ENCODE measurements at regions not wholly inside any gene's neighbourhood (a gene's known extent, or its start where the extent isn't known, plus 50 kb on each side); places are given as distances from the start of the nearest gene placed in this dataset.

GRCh38 chr1:5312862-5313261 lies 658.5 kb downstream of the AJAP1 start:
- Histone ChIP-seq H2AFZ (no peak overlapping the region), H3K27me3 (ENCODE audit: insufficient read depth) (no peaks in the 10 kb centered on the region), H3K4me2 (no peak overlapping the region), H4K20me1 (replicated peaks; ENCODE audit: insufficient read depth) (no peaks in the 10 kb centered on the region), H3K9me2 (ENCODE audit: insufficient read depth) (no peaks in the 10 kb centered on the region), H3K4me1 (ENCODE audit: insufficient read depth) (no peaks in the 10 kb centered on the region), H3K4me3 (no peak overlapping the region), H3K36me3 (ENCODE audit: insufficient read depth) (no peaks in the 10 kb centered on the region; the same call in 1 of the 2 replicates), H3F3A (replicated peaks; ENCODE audit: low read depth) (no peaks in the 10 kb centered on the region), H3K27ac (ENCODE audit: low read depth) (no peak overlapping the region), H3K79me2 (replicated peaks; ENCODE audit: insufficient read depth) (no peaks in the 10 kb centered on the region)
- H3K9me3 Mint-ChIP-seq: no peaks in the 10 kb centered on the region
- H3K4me3 Mint-ChIP-seq: no peak overlapping the region
- H3K27me3 Mint-ChIP-seq (ENCODE audit: insufficient read depth, low read depth, poor library complexity): peaks cover 6% of the 10 kb centered on the region
- ATAC-seq (no peak), DNase-seq (ENCODE audit: low spot score) (no peak)
- H3K27ac Mint-ChIP-seq: no peak overlapping the region
- no peaks in the 10 kb centered on the region for H3K36me3 Mint-ChIP-seq (ENCODE audit: low read depth)
- H3K4me1 Mint-ChIP-seq: peaks cover 2% of the 10 kb centered on the region; the same call in 1 of the 3 replicates
- TF ChIP-seq STAT1 (IDR thresholded peaks at IDR 0.05; ENCODE audit: unreplicated experiment) (no peak), ZNF331 (CRISPR knock-in tag; IDR thresholded peaks at IDR 0.05; ENCODE audit: low read depth) (no peak), EZH2phosphoT487 (IDR thresholded peaks at IDR 0.05; ENCODE audit: unreplicated experiment) (no peak), POLR2AphosphoS5 (IDR thresholded peaks at IDR 0.05; ENCODE audit: low read depth) (no peak), CREB1 (CRISPR knock-in tag; IDR thresholded peaks at IDR 0.05; ENCODE audit: low read depth) (no peak), EZH2 (IDR thresholded peaks at IDR 0.05; ENCODE audit: low read depth, unreplicated experiment) (no peak), JUNB (IDR thresholded peaks at IDR 0.05; ENCODE audit: unreplicated experiment) (no peak), ZNF114 (CRISPR knock-in tag; IDR thresholded peaks at IDR 0.05) (no peak)
- TF ChIP-seq, protein P1, sequence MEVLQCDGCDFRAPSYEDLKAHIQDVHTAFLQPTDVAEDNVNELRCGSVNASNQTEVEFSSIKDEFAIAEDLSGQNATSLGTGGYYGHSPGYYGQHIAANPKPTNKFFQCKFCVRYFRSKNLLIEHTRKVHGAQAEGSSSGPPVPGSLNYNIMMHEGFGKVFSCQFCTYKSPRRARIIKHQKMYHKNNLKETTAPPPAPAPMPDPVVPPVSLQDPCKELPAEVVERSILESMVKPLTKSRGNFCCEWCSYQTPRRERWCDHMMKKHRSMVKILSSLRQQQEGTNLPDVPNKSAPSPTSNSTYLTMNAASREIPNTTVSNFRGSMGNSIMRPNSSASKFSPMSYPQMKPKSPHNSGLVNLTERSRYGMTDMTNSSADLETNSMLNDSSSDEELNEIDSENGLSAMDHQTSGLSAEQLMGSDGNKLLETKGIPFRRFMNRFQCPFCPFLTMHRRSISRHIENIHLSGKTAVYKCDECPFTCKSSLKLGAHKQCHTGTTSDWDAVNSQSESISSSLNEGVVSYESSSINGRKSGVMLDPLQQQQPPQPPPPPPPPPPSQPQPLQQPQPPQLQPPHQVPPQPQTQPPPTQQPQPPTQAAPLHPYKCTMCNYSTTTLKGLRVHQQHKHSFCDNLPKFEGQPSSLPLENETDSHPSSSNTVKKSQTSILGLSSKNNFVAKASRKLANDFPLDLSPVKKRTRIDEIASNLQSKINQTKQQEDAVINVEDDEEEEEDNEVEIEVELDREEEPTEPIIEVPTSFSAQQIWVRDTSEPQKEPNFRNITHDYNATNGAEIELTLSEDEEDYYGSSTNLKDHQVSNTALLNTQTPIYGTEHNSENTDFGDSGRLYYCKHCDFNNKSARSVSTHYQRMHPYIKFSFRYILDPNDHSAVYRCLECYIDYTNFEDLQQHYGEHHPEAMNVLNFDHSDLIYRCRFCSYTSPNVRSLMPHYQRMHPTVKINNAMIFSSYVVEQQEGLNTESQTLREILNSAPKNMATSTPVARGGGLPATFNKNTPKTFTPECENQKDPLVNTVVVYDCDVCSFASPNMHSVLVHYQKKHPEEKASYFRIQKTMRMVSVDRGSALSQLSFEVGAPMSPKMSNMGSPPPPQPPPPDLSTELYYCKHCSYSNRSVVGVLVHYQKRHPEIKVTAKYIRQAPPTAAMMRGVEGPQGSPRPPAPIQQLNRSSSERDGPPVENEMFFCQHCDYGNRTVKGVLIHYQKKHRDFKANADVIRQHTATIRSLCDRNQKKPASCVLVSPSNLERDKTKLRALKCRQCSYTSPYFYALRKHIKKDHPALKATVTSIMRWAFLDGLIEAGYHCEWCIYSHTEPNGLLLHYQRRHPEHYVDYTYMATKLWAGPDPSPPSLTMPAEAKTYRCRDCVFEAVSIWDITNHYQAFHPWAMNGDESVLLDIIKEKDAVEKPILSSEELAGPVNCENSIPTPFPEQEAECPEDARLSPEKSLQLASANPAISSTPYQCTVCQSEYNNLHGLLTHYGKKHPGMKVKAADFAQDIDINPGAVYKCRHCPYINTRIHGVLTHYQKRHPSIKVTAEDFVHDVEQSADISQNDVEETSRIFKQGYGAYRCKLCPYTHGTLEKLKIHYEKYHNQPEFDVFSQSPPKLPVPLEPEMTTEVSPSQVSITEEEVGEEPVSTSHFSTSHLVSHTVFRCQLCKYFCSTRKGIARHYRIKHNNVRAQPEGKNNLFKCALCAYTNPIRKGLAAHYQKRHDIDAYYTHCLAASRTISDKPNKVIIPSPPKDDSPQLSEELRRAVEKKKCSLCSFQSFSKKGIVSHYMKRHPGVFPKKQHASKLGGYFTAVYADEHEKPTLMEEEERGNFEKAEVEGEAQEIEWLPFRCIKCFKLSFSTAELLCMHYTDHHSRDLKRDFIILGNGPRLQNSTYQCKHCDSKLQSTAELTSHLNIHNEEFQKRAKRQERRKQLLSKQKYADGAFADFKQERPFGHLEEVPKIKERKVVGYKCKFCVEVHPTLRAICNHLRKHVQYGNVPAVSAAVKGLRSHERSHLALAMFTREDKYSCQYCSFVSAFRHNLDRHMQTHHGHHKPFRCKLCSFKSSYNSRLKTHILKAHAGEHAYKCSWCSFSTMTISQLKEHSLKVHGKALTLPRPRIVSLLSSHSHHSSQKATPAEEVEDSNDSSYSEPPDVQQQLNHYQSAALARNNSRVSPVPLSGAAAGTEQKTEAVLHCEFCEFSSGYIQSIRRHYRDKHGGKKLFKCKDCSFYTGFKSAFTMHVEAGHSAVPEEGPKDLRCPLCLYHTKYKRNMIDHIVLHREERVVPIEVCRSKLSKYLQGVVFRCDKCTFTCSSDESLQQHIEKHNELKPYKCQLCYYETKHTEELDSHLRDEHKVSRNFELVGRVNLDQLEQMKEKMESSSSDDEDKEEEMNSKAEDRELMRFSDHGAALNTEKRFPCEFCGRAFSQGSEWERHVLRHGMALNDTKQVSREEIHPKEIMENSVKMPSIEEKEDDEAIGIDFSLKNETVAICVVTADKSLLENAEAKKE (CRISPR knock-in tag; IDR thresholded peaks at IDR 0.05): no peak
- TF ChIP-seq, protein P2, sequence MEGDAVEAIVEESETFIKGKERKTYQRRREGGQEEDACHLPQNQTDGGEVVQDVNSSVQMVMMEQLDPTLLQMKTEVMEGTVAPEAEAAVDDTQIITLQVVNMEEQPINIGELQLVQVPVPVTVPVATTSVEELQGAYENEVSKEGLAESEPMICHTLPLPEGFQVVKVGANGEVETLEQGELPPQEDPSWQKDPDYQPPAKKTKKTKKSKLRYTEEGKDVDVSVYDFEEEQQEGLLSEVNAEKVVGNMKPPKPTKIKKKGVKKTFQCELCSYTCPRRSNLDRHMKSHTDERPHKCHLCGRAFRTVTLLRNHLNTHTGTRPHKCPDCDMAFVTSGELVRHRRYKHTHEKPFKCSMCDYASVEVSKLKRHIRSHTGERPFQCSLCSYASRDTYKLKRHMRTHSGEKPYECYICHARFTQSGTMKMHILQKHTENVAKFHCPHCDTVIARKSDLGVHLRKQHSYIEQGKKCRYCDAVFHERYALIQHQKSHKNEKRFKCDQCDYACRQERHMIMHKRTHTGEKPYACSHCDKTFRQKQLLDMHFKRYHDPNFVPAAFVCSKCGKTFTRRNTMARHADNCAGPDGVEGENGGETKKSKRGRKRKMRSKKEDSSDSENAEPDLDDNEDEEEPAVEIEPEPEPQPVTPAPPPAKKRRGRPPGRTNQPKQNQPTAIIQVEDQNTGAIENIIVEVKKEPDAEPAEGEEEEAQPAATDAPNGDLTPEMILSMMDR (conservative IDR thresholded peaks at IDR 0.05; ENCODE audit: low read depth in 2 of 2): no peak
